ENCODE measurements at regions not wholly inside any gene's neighbourhood (a gene's known extent, or its start where the extent isn't known, plus 50 kb on each side); places are given as distances from the start of the nearest gene placed in this dataset.

DNA sequence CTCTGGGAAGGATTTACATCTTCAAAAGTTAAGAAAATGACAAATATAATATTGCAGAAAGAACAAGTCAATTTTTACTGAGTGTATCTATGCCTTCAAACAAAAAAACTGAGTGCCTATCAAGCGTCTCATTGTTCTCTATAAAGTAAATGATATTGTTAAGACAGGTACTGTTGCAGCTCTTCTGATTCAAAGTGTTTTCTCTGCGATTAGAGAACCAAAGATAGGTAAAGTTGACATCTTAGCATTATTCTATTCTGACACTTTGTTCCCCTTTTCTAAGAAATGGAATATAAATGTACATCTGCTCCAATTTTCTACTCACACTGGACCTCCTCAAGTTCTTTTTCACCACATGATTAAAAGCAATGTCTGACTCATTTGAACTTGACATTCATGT is 1317.7 kb downstream of the CDH11 start:
- TF ChIP-seq, protein P1, sequence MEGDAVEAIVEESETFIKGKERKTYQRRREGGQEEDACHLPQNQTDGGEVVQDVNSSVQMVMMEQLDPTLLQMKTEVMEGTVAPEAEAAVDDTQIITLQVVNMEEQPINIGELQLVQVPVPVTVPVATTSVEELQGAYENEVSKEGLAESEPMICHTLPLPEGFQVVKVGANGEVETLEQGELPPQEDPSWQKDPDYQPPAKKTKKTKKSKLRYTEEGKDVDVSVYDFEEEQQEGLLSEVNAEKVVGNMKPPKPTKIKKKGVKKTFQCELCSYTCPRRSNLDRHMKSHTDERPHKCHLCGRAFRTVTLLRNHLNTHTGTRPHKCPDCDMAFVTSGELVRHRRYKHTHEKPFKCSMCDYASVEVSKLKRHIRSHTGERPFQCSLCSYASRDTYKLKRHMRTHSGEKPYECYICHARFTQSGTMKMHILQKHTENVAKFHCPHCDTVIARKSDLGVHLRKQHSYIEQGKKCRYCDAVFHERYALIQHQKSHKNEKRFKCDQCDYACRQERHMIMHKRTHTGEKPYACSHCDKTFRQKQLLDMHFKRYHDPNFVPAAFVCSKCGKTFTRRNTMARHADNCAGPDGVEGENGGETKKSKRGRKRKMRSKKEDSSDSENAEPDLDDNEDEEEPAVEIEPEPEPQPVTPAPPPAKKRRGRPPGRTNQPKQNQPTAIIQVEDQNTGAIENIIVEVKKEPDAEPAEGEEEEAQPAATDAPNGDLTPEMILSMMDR (conservative IDR thresholded peaks at IDR 0.05), result no peak
- no peak for TF ChIP-seq ZFX (IDR thresholded peaks at IDR 0.05)

Data from C4-2B (cell line).